Activated CD4-positive, alpha-beta T cell treated with anti-CD3 and anti-CD28 coated beads, Interleukin-2, amount 50 U/mL, for 24 hours (primary cell): ENCODE measurements at regions not wholly inside any gene's neighbourhood (a gene's known extent, or its start where the extent isn't known, plus 50 kb on each side); places are given as distances from the start of the nearest gene placed in this dataset.

Source experiments
- DNase-seq, 2 donors: peaks; one replicate each; pipeline ENCODE4 v3.0.0-alpha.2; 2020; ENCODE audit warnings: low read depth in 1 of 2, low spot score in 1 of 2

DNA sequence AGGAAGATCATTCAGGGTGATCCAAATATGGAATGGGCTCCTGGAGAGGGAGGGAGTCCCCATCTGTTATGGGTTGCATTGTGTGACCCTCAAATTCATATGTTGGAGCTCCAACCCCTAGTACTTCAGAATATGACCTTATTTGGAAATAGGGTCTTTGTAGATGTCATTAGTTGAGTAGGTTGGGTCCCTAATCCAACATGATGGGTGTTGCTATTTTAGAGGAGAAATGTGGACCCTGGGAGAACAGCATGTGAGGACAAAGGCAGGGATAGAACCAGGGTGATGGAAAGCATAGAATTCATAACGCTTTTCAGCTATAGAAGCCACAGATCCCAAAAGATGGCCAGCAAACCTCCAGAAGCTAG, 91.5 kb upstream of the SMNDC1 start:
- no peak for DNase-seq

GRCh38 chr10:110397856-110398255, 93.1 kb upstream of the SMNDC1 start:
- DNase-seq = no peak

- no peak for DNase-seq
These were observed 93.8 kb upstream of the SMNDC1 start for GRCh38 chr10:110398419-110399105.

DNA sequence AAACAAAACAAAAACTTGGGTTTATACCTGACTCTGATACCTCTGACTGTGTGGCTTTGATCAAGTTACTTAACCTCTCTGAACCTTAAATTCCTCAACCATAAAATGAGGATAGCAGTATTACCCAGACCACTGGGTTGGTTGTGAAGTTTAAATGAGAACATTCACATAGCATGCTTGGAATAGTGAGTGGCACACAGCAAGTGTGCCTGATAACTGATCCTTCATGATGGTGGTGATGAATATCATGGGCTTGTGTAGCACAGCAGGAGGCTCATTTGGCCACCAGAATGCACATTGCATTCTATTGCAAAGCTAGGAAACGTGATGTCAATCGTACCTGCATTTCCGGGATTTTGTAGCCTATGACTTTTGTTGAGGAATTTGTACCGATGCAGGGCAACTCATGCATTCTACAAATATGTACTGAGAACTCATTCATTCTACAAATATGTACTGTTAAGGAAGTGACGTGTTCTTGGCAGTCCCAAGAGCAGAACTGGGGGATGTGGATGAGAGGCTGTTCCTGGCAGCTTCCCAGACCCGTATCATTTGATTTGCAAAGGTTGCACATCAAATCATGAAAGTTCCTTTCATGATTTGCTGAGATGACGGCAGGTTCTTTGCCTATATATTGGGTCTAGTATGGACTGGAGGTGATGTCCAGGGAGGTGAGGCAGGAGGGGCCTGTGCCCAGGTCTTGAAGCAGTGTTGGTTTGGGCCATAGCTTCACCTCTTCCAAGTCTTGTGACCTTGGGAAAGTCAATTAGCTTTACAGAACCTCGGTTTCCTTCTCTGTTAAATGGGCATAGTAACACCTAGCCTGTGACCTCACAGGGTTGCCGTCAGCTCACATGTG, 94.6 kb upstream of the SMNDC1 start:
- no peak for DNase-seq

DNA sequence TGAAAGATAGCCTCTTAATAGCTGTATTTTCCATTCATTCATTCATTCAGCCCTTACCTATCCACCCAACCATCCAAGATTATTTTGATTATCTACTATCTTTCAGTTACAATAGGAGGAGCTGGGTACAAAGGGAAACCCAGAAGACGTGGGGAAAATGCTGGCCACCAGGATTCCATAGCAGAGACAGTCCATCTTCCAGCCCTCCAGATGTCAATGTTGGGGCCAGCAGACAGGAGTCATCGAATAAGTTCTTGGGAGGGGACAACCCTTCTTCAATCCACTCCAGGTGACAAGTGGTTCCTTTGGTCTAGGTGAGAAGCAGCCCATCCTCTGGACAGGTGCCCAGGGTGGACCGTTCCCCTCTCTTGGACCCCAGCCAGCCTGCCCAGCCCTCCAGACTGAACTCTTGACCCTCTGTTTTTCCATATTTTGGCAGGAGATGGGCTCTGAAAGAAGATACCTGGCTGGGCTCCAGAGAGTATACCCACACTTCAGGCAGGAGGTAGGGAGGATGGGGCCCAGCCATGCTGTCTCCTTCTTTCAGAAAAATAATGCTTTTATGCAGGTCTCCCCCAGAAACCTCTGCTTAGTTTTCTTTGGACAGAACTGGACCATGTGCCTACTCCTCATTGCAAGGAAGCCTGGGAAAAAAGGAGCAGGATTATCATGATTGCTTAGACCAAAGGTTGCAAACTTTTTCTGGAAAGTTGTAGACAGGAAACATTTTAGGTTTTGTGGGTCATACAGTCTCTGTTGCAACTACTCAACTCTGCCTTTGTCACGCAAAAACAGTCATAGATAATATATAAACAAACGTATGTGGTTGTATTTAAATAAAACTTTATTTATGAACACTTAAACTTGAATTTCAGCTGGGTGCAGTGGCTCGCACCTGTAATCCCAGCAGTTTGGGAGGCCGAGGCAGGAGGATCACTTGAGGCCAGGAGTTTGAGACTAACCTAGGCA, 95.5 kb upstream of the SMNDC1 start:
- DNase-seq = no peak

DNA sequence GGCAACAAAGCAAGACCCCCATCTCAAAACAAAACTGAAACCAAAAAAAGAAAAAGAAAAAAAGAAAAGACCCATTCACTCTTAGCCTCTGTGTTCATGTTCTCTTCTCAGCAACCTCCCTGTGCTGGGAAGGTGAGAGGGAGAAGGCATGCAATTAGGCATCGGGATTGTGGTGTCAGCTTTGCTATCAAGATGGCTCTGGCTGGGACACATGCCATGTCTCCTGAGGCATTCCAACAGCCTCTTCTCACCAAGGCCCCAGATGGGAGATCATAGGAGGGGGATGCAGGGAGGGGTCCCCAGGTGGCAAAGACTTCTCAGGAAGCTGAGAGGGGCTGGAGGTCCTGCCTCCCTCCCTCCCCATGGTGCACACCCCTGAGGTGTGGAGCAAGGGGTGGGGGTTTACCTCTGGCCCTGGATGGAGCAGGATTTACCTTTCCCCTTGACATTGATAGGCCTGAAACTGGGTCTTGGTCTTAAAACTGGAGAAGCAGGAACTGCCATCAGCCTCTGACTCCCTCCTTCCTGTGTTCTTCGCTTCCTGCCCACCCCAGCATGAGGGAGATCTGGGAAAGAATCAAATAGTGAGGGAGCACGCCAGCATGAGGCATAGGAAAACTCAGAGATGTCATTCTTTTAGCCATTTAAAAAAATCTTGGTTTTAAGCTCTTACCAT, 96.2 kb upstream of the DUSP5 start:
- DNase-seq = no peak

GRCh38 chr10:110402077-110402416, 95.7 kb upstream of the DUSP5 start:
- DNase-seq = no peak

- DNase-seq = no peak
These were observed 94.1 kb upstream of the DUSP5 start for GRCh38 chr10:110403593-110403992.

- no peak for DNase-seq
These were observed 93.3 kb upstream of the DUSP5 start for GRCh38 chr10:110404413-110404812.

DNA sequence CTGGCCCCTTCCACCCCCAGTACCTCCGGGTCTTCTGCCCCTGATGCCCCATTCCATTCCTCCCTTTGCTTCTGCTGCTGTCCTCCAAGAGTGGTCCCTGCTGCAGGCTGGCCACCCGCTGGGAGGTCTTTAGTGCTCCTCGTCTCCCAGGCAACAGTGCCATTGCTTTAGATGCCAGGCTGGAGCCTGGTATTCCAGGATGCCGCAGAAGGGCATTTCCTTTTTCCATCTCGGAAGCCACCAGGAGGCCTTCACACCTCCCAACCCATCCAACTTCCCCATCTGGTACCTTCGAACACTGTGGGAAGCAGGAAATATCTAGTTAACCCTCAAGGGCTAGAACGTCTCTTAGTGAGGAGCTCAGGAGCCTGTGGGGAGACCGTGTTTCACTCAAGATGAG, 92.9 kb upstream of the DUSP5 start:
- no peak for DNase-seq

DNA sequence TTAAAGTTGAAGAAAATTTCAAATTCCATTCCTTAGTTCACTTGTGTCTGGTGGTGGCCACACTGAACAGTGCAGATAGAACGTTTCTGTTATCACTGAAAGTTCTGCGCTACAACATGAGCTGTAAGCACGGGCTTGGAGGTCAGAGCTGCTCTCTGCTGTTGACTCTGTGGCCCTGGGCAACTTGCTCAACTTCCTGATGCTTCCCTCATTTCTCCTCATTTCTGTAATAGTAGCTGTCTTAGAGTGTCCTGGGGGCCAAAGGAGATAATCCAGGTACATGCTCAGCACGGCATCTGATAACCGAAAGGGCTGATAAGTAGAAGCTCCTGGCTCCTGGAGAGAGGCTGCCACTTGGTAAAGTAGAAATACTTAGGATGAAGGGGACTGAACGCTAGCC, 92.3 kb upstream of the DUSP5 start:
- no peak for DNase-seq

DNA sequence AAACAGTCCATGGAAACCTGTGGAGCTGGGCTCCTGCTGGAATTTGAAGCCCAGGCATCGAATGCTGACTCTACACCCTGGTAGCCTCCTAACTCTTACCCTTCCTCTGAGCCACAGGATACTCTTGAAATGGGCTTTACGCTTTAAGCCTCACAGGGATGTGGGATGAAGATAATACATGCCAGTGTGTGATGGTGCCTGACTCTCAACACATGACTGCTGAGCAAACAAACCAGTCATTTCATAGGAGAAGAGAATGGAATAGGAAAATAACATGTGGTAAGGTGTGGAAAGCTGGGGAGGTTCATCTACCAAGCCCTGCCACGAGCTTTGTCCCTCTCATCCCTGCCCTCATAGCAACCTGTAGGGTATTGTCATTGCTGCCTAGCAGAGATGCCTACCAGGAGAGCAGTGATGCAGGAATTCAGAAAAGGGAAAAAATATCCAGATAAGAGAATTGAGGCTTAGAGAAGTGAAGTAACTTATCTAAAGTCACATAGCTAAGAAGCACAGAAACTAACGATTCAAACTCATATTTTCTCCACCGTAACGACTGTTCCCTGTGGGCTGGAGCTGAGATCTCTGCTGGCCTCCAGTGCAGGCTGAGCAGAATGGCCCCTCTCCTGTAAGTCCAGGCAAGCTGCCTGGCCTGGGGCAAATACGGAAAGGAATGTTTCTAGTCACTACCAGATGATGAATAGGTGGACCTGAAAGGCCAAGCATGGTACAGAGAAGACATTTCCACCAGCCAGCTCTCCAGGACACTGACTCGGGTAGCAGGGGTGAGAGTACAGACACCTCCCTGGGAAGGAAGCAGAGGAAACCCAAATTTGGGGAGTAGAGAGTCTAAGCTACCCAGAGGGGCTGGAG, 90.2 kb upstream of the DUSP5 start:
- no peak for DNase-seq

GRCh38 chr10:110408203-110408871, 89.4 kb upstream of the DUSP5 start:
- no peak for DNase-seq

GRCh38 chr10:110408943-110409342, 88.8 kb upstream of the DUSP5 start:
- DNase-seq = no peak

DNA sequence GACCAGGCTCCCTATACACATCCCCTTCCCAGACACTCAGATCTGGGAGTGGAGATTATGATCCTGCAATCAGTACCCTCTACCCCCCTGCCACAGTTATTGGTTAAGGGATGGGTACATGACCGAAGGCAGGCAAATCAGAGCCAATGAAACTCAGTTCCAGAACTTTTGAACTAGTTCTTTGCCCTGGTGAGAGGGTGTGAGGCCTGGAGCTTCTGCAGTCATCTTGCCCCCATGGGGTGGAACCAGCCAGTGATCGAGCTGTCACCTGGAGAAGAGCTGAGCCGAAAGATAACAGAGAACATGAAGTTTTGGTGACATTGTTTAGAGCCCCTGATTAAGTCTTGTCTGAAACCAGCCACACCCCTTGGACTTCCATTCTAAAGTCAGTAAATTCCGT, 88.2 kb upstream of the DUSP5 start:
- DNase-seq = no peak

DNA sequence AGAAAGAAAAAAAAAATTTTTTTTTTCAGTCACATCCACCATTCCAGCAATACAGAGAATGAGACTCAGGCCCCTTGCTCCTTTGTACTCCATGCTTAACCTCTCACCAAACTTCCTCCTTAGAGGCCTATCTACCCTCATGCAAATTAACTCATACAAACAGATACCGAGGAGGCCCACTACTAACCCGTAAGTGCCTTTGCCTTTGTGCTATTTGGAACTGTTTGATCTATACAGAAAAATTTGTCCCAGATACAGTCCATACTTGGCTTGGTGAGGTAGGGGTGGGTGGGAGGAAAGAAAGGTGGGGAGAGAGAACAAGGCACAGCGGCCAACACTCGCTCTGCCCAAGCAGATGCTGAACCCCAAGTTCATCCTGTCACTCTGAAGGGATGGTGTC, 87.8 kb upstream of the DUSP5 start:
- DNase-seq = no peak

DNA sequence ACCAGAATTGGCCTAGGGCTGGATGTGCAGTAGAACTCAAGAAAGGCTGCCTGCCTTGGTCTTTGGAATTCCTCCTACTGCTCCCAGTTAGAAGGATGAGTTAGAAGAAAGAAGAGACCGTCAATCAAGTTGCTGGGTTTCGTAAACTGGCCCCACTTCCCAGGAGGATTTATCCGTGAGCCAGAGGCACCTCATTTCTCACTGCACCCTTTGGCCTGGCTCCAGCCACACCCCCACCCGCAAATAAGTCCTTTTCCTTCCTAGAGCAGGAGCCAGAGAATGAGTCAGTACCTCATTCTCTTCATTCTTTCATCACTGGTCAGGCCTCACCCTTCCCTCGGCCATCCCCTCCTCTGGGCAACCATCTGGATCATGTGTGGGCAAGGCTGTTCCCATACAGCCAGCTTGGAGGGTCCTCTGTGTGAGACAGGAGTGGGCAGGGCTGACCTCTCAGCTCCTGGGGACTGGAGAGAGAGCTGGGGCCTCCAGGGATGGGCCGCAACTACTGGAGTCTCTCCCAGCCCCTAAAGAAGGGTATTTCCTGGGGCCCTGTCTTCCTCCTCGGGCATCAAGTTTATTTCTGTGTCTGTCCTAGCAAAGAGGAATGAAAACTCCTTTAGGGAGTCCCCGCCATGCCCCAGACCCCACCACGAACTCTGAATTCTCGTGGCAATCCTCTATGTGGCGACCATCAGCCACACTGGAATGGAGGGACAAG, 87.2 kb upstream of the DUSP5 start:
- no peak for DNase-seq

GRCh38 chr10:110411047-110411410, 86.7 kb upstream of the DUSP5 start:
- no peak for DNase-seq
